Loucy (cell line): ENCODE measurements at regions not wholly inside any gene's neighbourhood (a gene's known extent, or its start where the extent isn't known, plus 50 kb on each side); places are given as distances from the start of the nearest gene placed in this dataset.
A peak's percentile ranks its signal among the peaks of the same experiment; 100 is the strongest.

Experiments used
- H2AFZ ChIP-seq: fragments of 200-600 bp; sonication (generic); 2 replicates; pipeline ENCODE4 v1.6.0; 2016; ENCODE audit warnings: antibody characterized with exemption, mild to moderate bottlenecking, low read length, moderate library complexity
- H3F3A ChIP-seq: fragments of 200-600 bp; 2 replicates; pipeline ENCODE4 v1.6.0; 2016; ENCODE audit warnings: antibody characterized with exemption, low read depth, mild to moderate bottlenecking
- H3K27me3 ChIP-seq: fragments of 200-600 bp; sonication (generic); 2 replicates; pipeline ENCODE4 v1.6.1; 2014; ENCODE audit warnings: low read length, mild to moderate bottlenecking; ENCODE audit not compliant: insufficient read depth, poor library complexity, severe bottlenecking
- H3K36me3 ChIP-seq: fragments of 200-600 bp; sonication (generic); 2 replicates; pipeline ENCODE4 v1.6.1; 2016; ENCODE audit warnings: low read length; ENCODE audit not compliant: insufficient read depth
- H3K4me1 ChIP-seq: fragments of 200-600 bp; sonication (generic); 2 replicates; pipeline ENCODE4 v1.5.1; 2014; ENCODE audit warnings: low read length, mild to moderate bottlenecking; ENCODE audit not compliant: insufficient read depth, poor library complexity, severe bottlenecking
- H3K4me2 ChIP-seq: fragments of 200-600 bp; sonication (generic); 2 replicates; pipeline ENCODE4 v1.6.0; 2014; ENCODE audit warnings: antibody characterized with exemption, low read length, low read depth, mild to moderate bottlenecking; ENCODE audit not compliant: poor library complexity, severe bottlenecking
- H3K4me3 ChIP-seq: fragments of 200-600 bp; sonication (generic); 2 replicates; pipeline ENCODE4 v1.5.1; 2014; ENCODE audit warnings: low read length, mild to moderate bottlenecking, mixed read lengths; ENCODE audit not compliant: poor library complexity, severe bottlenecking
- H3K79me2 ChIP-seq: fragments of 200-600 bp; sonication (generic); 2 replicates; pipeline ENCODE4 v1.6.1; 2014; ENCODE audit warnings: low read length; ENCODE audit not compliant: insufficient read depth
- H3K9ac ChIP-seq: fragments of 200-600 bp; sonication (generic); 2 replicates; pipeline ENCODE4 v1.6.0; 2014; ENCODE audit warnings: mild to moderate bottlenecking, low read depth, low read length, moderate library complexity; ENCODE audit not compliant: poor library complexity, severe bottlenecking
- H3K9me2 ChIP-seq: fragments of 200-600 bp; sonication (generic); replicated peaks from 2 replicates; pipeline ENCODE4 v1.6.1; 2016; ENCODE audit warnings: low read depth, low read length, mixed read lengths
- H3K9me3 ChIP-seq: fragments of 200-600 bp; sonication (generic); 2 replicates; pipeline ENCODE4 v1.6.1; 2014; ENCODE audit warnings: mild to moderate bottlenecking, antibody characterized with exemption, low read length, low read depth; ENCODE audit not compliant: insufficient read depth
- H4K20me1 ChIP-seq: fragments of 200-600 bp; sonication (generic); 2 replicates; pipeline ENCODE4 v1.6.0; 2014; ENCODE audit warnings: antibody characterized with exemption, low read length, mild to moderate bottlenecking; ENCODE audit not compliant: insufficient read depth, poor library complexity, severe bottlenecking
- EZH2phosphoT487 ChIP-seq: fragments of 200-600 bp; IDR thresholded peaks from 2 replicates; pipeline ENCODE4 v1.6.1; 2018; ENCODE audit warnings: antibody characterized with exemption, mild to moderate bottlenecking, moderate library complexity, borderline replicate concordance
- TF ChIP-seq, protein P1 (sequence below): fragments of 200-600 bp; sonication (generic); conservative IDR thresholded peaks from 2 replicates; pipeline ENCODE4 v1.5.1; 2014; ENCODE audit warnings: mild to moderate bottlenecking, antibody characterized with exemption, low read length

DNA sequence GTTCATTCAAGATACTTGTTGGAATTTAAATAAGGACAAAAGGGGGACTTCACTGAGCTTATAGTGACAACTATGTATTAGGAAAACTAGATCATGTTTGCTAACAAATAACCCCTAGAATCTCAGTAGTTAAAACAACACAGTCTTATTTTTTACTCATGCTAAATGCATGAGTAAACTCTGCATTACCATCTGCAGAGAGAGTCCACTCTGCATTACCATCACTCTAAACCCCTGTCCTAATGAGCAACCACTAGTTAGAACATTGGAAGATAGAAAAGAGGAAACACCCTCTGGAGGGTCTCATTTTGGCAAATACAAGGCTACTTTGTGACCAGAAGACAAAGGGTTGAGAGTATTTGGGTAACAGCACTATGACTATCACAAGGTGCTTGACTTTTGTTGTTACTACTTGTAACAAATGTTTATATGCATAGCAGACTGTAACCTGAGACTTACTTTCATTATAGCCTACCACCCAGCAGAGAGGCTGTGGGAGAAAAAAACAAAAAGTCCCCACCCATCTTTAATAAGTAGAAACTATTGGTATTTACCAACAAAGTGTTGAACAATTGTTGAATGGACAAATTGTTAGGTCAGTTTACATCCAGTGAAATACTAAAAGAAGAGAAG, 99.1 kb downstream of the OXSM start:
- Histone ChIP-seq H2AFZ (0 out of 2 replicates have a peak overlapping the region, but pooled peaks have one; percentile 13), H3K9me2 (no peaks in the 10 kb centered on the region), H4K20me1 (no peaks in the 10 kb centered on the region), H3F3A (no peaks in the 10 kb centered on the region), H3K79me2 (no peaks in the 10 kb centered on the region), H3K9me3 (no peaks in the 10 kb centered on the region), H3K36me3 (no peaks in the 10 kb centered on the region), H3K4me1 (no peaks in the 10 kb centered on the region), H3K27me3 (no peaks in the 10 kb centered on the region), H3K4me2 (peak overlapping the region; percentile 18), H3K4me3 (no peak overlapping the region), H3K9ac (no peak overlapping the region)
- TF ChIP-seq EZH2phosphoT487: no peak
- TF ChIP-seq, protein P1, sequence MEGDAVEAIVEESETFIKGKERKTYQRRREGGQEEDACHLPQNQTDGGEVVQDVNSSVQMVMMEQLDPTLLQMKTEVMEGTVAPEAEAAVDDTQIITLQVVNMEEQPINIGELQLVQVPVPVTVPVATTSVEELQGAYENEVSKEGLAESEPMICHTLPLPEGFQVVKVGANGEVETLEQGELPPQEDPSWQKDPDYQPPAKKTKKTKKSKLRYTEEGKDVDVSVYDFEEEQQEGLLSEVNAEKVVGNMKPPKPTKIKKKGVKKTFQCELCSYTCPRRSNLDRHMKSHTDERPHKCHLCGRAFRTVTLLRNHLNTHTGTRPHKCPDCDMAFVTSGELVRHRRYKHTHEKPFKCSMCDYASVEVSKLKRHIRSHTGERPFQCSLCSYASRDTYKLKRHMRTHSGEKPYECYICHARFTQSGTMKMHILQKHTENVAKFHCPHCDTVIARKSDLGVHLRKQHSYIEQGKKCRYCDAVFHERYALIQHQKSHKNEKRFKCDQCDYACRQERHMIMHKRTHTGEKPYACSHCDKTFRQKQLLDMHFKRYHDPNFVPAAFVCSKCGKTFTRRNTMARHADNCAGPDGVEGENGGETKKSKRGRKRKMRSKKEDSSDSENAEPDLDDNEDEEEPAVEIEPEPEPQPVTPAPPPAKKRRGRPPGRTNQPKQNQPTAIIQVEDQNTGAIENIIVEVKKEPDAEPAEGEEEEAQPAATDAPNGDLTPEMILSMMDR: no peak

DNA sequence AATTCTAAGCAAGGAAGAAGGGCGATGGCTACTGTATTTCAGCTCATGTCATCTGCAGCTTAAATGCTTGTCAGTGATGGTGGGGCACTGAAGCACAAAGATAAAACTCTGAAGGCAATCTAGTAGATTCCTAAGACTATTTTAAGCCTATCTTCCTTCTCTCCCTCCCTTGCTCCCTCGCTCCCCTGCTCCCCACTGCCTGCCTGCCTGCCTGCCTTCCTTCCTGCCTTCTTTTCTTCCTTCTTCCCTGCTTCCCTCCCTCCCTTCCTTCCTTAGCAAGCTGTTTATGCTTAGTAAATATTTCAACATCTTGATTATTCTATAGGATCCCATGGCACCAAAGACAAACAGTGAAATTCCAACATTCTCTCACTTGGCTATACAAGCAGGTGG, 99.6 kb downstream of the OXSM start:
- Histone ChIP-seq H3K9me3 (no peaks in the 10 kb centered on the region), H3K4me2 (peak overlapping the region; percentile 18), H3K9ac (no peak overlapping the region), H3K4me1 (no peaks in the 10 kb centered on the region), H2AFZ (0 out of 2 replicates have a peak overlapping the region, but pooled peaks have one; percentile 13), H3K79me2 (no peaks in the 10 kb centered on the region), H3K9me2 (no peaks in the 10 kb centered on the region), H3K36me3 (no peaks in the 10 kb centered on the region), H4K20me1 (no peaks in the 10 kb centered on the region), H3K27me3 (no peaks in the 10 kb centered on the region), H3K4me3 (no peak overlapping the region), H3F3A (no peaks in the 10 kb centered on the region)
- TF ChIP-seq, protein P1: no peak
- TF ChIP-seq EZH2phosphoT487: no peak

DNA sequence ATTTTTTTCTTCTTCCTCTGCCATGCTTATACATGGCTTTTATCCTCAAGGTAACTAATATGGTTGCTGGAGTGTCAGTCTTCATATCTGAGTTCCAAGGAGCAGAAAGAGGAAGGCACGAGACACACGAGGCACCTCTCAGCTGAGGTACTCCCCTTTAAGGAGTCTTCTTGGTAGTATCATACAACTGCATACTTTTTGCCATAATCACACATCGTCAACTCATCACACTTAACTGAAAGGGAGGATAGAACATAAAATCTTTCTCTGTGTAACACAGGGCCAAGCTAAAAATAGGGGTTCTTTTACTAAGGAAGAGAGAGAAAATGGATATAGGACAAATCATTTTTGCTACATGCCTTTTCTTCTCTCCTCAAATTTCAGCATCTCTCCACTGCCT, 104.2 kb downstream of the OXSM start:
- H3F3A ChIP-seq: no peaks in the 10 kb centered on the region
- H2AFZ ChIP-seq: no peak overlapping the region
- no peaks in the 10 kb centered on the region for H3K9me3 ChIP-seq
- no peaks in the 10 kb centered on the region for H3K27me3 ChIP-seq
- H3K36me3 ChIP-seq: no peaks in the 10 kb centered on the region
- H4K20me1 ChIP-seq: no peaks in the 10 kb centered on the region
- no peak overlapping the region for H3K4me3 ChIP-seq
- no peaks in the 10 kb centered on the region for H3K4me1 ChIP-seq
- TF ChIP-seq, protein P1: no peak
- TF ChIP-seq EZH2phosphoT487: no peak
- H3K9ac ChIP-seq: no peak overlapping the region
- H3K79me2 ChIP-seq: no peaks in the 10 kb centered on the region
- no peak overlapping the region for H3K4me2 ChIP-seq
- H3K9me2 ChIP-seq: no peaks in the 10 kb centered on the region
